ENCODE measurements at regions not wholly inside any gene's neighbourhood (a gene's known extent, or its start where the extent isn't known, plus 50 kb on each side); places are given as distances from the start of the nearest gene placed in this dataset.

GRCh38 chr9:22256381-22256780 is 190.2 kb upstream of the DMRTA1 start:
- H3K27me3 ChIP-seq, result no peaks in the 10 kb centered on the region

GRCh38 chr9:22257026-22257816 is 189.4 kb upstream of the DMRTA1 start:
- no peaks in the 10 kb centered on the region for H3K4me1 ChIP-seq
- DNase-seq (no peak), ATAC-seq (no peak), FAIRE-seq (no peak)
- no peak for TF ChIP-seq CTCF (IDR thresholded peaks at IDR 0.05)
- no peak overlapping the region for H3K27ac ChIP-seq
- H3K4me3 ChIP-seq, result no peak overlapping the region
- H3K27me3 ChIP-seq, result no peaks in the 10 kb centered on the region
- H3K36me3 ChIP-seq, result no peaks in the 10 kb centered on the region
- H3K9me3 ChIP-seq, result no peaks in the 10 kb centered on the region
- intact Hi-C loops (cut with DNase I), result no loop called here

More at GRCh38 chr9:22256381-22256780, 190.2 kb upstream of the DMRTA1 start:
- Histone ChIP-seq H3K9me3 (no peaks in the 10 kb centered on the region), H3K4me3 (no peak overlapping the region), H3K4me1 (no peaks in the 10 kb centered on the region), H3K36me3 (no peaks in the 10 kb centered on the region), H3K27ac (no peak overlapping the region)
- WGBS, 2 donors, result 51 to 67% methylated on average over 3 of the region's 3 CpGs
- no peak for FAIRE-seq
- intact Hi-C loops (cut with DNase I), result no loop called here
- no peak for ATAC-seq
- DNase-seq, result no peak
- TF ChIP-seq CTCF (IDR thresholded peaks at IDR 0.05), result no peak

GRCh38 chr9:22265038-22265437 is 181.6 kb upstream of the DMRTA1 start:
- no peaks in the 10 kb centered on the region for H3K27me3 ChIP-seq
- no peak overlapping the region for H3K4me3 ChIP-seq
- no peak for TF ChIP-seq CTCF (IDR thresholded peaks at IDR 0.05)
- ATAC-seq, result no peak
- intact Hi-C loops (cut with DNase I), result no loop called here
- H3K9me3 ChIP-seq, result no peaks in the 10 kb centered on the region
- H3K36me3 ChIP-seq, result no peaks in the 10 kb centered on the region
- FAIRE-seq, result no peak
- no peak for DNase-seq
- no peaks in the 10 kb centered on the region for H3K4me1 ChIP-seq
- no peak overlapping the region for H3K27ac ChIP-seq

- Histone ChIP-seq H3K4me1 (no peaks in the 10 kb centered on the region), H3K27ac (no peak overlapping the region), H3K4me3 (no peak overlapping the region), H3K9me3 (no peaks in the 10 kb centered on the region), H3K27me3 (no peaks in the 10 kb centered on the region), H3K36me3 (no peaks in the 10 kb centered on the region)
- no peak for TF ChIP-seq CTCF (IDR thresholded peaks at IDR 0.05)
- intact Hi-C loops (cut with DNase I), result no loop called here
- DNase-seq (no peak), ATAC-seq (no peak), FAIRE-seq (no peak)
- WGBS, 2 donors, result 43 to 55% methylated on average over 2 of the region's 2 CpGs
These were observed 181.1 kb upstream of the DMRTA1 start for GRCh38 chr9:22265534-22265933.

GRCh38 chr9:22274477-22274876 is 172.1 kb upstream of the DMRTA1 start:
- no peak overlapping the region for H3K27ac ChIP-seq
- DNase-seq, result no peak
- no peaks in the 10 kb centered on the region for H3K27me3 ChIP-seq
- no peaks in the 10 kb centered on the region for H3K9me3 ChIP-seq
- no peak for ATAC-seq
- TF ChIP-seq CTCF (IDR thresholded peaks at IDR 0.05), result no peak
- no peak for FAIRE-seq
- no peaks in the 10 kb centered on the region for H3K4me1 ChIP-seq
- 87 to 94% methylated on average over 2 of the region's 2 CpGs for WGBS, 2 donors
- no peak overlapping the region for H3K4me3 ChIP-seq
- H3K36me3 ChIP-seq, result no peaks in the 10 kb centered on the region
- intact Hi-C loops (cut with DNase I), result no loop called here
